Peyer's patch (tissue), 4 donors: ENCODE measurements at regions not wholly inside any gene's neighbourhood (a gene's known extent, or its start where the extent isn't known, plus 50 kb on each side); places are given as distances from the start of the nearest gene placed in this dataset.
"Not testable (repeated sequence)": the region's sequence is repeated elsewhere in the genome, so short reads cannot be mapped to it uniquely, and the experiment has no call there.

Experiments
- DNase-seq, 3 donors: peaks; one replicate each; pipeline ENCODE4 v3.0.0-alpha.2; 2017 to 2019
- H3K27ac ChIP-seq, 4 donors: fragments of 200-600 bp; sonication (generic); one replicate each; pipeline ENCODE4 v1.5.1; 2016 to 2019
- H3K27me3 ChIP-seq, 2 donors: fragments of 200-600 bp; sonication (generic); one replicate each; pipeline ENCODE4 v1.5.1; 2019
- H3K36me3 ChIP-seq, 3 donors: fragments of 200-600 bp; sonication (generic); one replicate each; pipeline ENCODE4 v1.5.1; 2016 to 2019
- H3K4me1 ChIP-seq, 4 donors: fragments of 200-600 bp; sonication (generic); one replicate each; pipeline ENCODE4 v1.5.1; 2016 to 2019
- H3K4me3 ChIP-seq, 4 donors: fragments of 200-600 bp; sonication (generic); 1 replicate in 3 of 4; 2 replicates in 1 of 4; pipeline ENCODE4 v1.5.1; 2016 to 2019; ENCODE audit warnings: mild to moderate bottlenecking in 1 of 4
- H3K9me3 ChIP-seq, 4 donors: fragments of 200-600 bp; sonication (generic); one replicate each; pipeline ENCODE4 v1.5.1; 2016 to 2019; ENCODE audit warnings: mild to moderate bottlenecking in 1 of 4
- POLR2A ChIP-seq, 2 donors: fragments of 450-650 bp; IDR thresholded peaks; one replicate each; pipeline ENCODE4 v1.5.1; 2017; ENCODE audit warnings: antibody characterized with exemption in 2 of 2, mild to moderate bottlenecking in 2 of 2, moderate library complexity in 2 of 2
- TF ChIP-seq, protein P1 (sequence below), 6 experiments: fragments of 450-650 bp in 4 of 6; fragments of 200-600 bp in 2 of 6; sonication (generic) in 1 of 6; IDR thresholded peaks; one replicate each; pipeline ENCODE4 v1.5.1; 2017 to 2019; ENCODE audit warnings: antibody characterized with exemption in 6 of 6, mild to moderate bottlenecking in 3 of 6, moderate library complexity in 1 of 6

DNA sequence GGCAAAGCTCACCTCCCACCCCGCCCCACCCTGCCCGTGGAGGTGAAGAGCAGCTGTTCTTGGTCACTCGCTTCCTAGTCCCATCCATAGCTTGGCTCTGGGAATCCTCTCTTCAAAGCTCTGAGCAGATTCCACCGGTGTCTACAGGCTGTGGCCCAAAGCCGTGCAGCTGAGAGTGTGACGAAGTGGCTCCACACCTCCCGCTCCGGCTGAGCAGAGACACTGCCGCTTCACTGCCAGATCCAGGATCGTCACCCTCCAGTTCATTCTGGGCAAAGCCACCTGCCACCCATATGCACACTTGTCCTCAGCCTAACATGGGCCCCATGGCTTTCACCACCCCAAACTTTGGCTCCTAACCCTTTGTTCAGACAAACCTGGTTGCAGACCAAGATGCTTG lies 532.9 kb upstream of the B3GAT1 start:
- no peaks in the 10 kb centered on the region for H3K36me3 ChIP-seq
- H3K27me3 ChIP-seq = no peaks in the 10 kb centered on the region
- no peaks in the 10 kb centered on the region for H3K4me1 ChIP-seq
- no peak for DNase-seq
- no peak overlapping the region for H3K4me3 ChIP-seq
- TF ChIP-seq POLR2A (IDR thresholded peaks at IDR 0.05) = no peak
- TF ChIP-seq, protein P1, sequence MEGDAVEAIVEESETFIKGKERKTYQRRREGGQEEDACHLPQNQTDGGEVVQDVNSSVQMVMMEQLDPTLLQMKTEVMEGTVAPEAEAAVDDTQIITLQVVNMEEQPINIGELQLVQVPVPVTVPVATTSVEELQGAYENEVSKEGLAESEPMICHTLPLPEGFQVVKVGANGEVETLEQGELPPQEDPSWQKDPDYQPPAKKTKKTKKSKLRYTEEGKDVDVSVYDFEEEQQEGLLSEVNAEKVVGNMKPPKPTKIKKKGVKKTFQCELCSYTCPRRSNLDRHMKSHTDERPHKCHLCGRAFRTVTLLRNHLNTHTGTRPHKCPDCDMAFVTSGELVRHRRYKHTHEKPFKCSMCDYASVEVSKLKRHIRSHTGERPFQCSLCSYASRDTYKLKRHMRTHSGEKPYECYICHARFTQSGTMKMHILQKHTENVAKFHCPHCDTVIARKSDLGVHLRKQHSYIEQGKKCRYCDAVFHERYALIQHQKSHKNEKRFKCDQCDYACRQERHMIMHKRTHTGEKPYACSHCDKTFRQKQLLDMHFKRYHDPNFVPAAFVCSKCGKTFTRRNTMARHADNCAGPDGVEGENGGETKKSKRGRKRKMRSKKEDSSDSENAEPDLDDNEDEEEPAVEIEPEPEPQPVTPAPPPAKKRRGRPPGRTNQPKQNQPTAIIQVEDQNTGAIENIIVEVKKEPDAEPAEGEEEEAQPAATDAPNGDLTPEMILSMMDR (IDR thresholded peaks at IDR 0.05) = no peak
- no peaks in the 10 kb centered on the region for H3K9me3 ChIP-seq
- no peak overlapping the region for H3K27ac ChIP-seq

DNA sequence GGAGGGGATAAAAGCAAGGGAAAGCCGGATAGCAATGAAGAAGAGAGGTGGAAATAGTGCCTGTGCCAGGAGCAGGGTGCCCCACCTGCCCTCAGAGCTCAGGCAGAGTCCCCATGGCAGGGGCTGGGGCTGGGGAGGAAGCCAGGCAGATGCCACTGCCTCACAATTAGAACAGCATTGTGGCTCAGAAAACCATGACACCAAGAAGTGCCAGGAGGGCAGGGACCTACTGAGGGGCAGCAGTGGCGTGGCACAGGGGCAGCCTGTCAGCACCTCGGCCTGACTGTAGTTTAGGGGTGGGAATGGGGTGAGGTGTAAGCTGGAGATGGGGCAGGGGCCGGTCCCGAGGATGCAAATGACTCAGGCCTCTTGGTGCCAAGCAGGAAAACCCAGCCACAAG lies 532.1 kb upstream of the B3GAT1 start:
- TF ChIP-seq, protein P1 (IDR thresholded peaks at IDR 0.05) = no peak
- no peak for TF ChIP-seq POLR2A (IDR thresholded peaks at IDR 0.05)
- Histone ChIP-seq H3K4me3 (no peak overlapping the region), H3K9me3 (no peaks in the 10 kb centered on the region), H3K4me1 (no peaks in the 10 kb centered on the region), H3K27me3 (no peaks in the 10 kb centered on the region), H3K36me3 (no peaks in the 10 kb centered on the region), H3K27ac (no peak overlapping the region)
- no peak for DNase-seq

DNA sequence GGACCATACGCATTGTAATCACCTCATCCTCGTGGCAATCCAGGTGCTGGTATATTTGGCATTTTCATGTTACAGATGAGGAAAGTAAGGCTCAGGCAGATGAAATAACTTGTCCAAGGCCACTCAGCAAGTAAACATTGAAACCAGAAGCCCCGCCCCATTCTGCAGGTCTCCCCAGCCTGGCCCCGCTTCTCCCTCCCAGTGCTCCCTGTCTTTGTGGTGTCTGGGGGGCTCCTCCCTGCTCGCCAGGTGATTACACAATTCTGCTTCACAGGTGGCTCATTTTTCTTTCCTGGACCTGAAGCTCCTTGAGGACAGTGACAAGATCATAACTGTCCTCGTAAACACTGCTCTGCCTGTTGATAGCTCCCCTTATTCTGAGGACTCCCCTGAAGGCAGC lies 531.5 kb upstream of the B3GAT1 start:
- no peak for DNase-seq
- TF ChIP-seq, protein P1 (IDR thresholded peaks at IDR 0.05) = no peak
- TF ChIP-seq POLR2A (IDR thresholded peaks at IDR 0.05) = no peak
- no peaks in the 10 kb centered on the region for H3K4me1 ChIP-seq
- no peaks in the 10 kb centered on the region for H3K27me3 ChIP-seq
- no peaks in the 10 kb centered on the region for H3K36me3 ChIP-seq
- no peak overlapping the region for H3K4me3 ChIP-seq
- H3K9me3 ChIP-seq = no peaks in the 10 kb centered on the region
- H3K27ac ChIP-seq = no peak overlapping the region

DNA sequence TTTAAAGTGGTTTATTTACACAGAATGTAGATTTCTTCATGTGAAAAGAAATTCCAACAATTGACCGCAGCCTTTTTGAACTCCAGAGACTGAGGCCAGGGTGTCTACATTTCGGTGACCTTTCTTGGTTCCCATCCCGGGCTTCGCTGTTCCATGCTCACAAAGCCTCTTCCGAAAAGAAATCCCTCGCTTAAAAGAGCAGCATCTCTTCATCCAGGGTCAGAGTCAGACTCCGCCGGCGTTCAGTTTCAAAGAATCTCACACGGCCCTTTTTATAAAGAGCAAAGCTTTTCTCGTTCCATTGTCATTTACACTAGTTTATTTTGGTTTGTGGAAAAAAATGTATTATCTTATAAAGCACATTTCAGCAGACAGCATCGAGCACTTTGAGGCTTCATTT lies 530.6 kb upstream of the B3GAT1 start:
- TF ChIP-seq, protein P1 (IDR thresholded peaks at IDR 0.05) = no peak
- TF ChIP-seq POLR2A (IDR thresholded peaks at IDR 0.05) = no peak
- no peaks in the 10 kb centered on the region for H3K4me1 ChIP-seq
- no peaks in the 10 kb centered on the region for H3K36me3 ChIP-seq
- no peaks in the 10 kb centered on the region for H3K27me3 ChIP-seq
- no peak overlapping the region for H3K27ac ChIP-seq
- H3K4me3 ChIP-seq = no peak overlapping the region
- no peak for DNase-seq
- no peaks in the 10 kb centered on the region for H3K9me3 ChIP-seq

DNA sequence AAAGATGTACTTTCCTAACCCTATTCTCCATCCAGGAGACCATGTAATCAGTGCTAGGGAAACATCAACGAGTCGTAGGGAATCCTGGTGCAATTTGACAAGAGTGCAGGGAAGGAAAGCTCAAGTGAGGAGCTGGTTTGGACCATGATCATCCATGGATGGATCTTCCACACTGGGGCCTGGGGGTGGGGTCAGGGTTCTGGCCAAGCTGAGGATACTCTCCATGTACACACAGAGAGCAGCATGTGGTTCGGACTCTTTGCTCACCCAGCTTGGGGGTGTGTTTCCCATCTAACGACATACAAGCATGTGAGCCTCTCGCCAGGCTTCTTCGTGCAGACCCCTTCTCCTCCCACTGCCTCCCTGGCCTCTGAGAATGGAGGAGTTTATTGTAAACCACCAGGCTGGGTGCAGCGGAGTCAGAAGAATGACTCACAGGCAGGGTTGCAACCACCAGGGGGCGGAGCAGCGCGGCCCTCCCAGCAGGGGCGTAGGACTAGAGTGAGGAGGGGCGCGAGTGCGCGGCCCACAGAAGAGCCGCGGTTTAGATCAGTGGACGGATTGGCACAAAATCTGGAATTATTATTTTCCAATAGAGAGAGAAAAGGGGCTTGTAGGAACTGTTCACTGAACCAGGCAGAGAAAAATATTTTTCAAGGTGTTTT lies 530.0 kb upstream of the B3GAT1 start:
- H3K4me3 ChIP-seq, H3K36me3 ChIP-seq, H3K9me3 ChIP-seq, H3K4me1 ChIP-seq, H3K27me3 ChIP-seq, H3K27ac ChIP-seq, DNase-seq: not testable (repeated sequence)
- TF ChIP-seq, protein P1 (IDR thresholded peaks at IDR 0.05) = peak in 2 of 6 experiments; percentile 8 to 9

DNA sequence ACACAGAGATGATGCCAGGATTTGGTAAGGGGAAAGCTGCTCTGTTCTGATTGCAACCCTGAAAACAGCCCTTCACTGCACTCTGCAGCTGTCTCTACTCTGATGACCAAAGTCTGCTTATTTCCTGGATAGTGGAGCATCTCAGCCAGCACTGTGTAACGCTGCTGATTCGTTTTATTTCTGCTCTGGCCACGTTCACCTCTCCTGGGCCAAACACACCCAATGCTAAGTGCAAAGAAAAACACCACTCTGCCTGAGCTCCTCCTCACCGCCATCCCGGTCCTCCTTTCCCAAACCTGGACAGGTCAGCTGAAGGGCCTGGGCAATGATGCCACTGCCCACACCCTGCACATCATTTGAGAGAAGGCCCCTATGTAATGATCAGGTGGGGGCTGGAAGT lies 529.3 kb upstream of the B3GAT1 start:
- H3K36me3 ChIP-seq = no peaks in the 10 kb centered on the region
- no peak overlapping the region for H3K27ac ChIP-seq
- H3K4me3 ChIP-seq = no peak overlapping the region
- no peak for TF ChIP-seq POLR2A (IDR thresholded peaks at IDR 0.05)
- TF ChIP-seq, protein P1 (IDR thresholded peaks at IDR 0.05) = no peak
- H3K9me3 ChIP-seq = no peaks in the 10 kb centered on the region
- DNase-seq = no peak
- H3K4me1 ChIP-seq = no peaks in the 10 kb centered on the region
- H3K27me3 ChIP-seq = no peaks in the 10 kb centered on the region
